ENCODE measurements at regions not wholly inside any gene's neighbourhood (a gene's known extent, or its start where the extent isn't known, plus 50 kb on each side); places are given as distances from the start of the nearest gene placed in this dataset.

- no peak for TF ChIP-seq RXRA (IDR thresholded peaks at IDR 0.05; ENCODE audit: insufficient read depth, low read depth, low read length)
- TF ChIP-seq, protein P1, sequence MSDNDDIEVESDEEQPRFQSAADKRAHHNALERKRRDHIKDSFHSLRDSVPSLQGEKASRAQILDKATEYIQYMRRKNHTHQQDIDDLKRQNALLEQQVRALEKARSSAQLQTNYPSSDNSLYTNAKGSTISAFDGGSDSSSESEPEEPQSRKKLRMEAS (IDR thresholded peaks at IDR 0.05) = no peak
- no peak for TF ChIP-seq SP1 (IDR thresholded peaks at IDR 0.05; ENCODE audit: low read depth, low read length)
- TF ChIP-seq POLR2AphosphoS5 (IDR thresholded peaks at IDR 0.05; ENCODE audit: low read depth, low read length) = no peak
- TF ChIP-seq, protein P2, sequence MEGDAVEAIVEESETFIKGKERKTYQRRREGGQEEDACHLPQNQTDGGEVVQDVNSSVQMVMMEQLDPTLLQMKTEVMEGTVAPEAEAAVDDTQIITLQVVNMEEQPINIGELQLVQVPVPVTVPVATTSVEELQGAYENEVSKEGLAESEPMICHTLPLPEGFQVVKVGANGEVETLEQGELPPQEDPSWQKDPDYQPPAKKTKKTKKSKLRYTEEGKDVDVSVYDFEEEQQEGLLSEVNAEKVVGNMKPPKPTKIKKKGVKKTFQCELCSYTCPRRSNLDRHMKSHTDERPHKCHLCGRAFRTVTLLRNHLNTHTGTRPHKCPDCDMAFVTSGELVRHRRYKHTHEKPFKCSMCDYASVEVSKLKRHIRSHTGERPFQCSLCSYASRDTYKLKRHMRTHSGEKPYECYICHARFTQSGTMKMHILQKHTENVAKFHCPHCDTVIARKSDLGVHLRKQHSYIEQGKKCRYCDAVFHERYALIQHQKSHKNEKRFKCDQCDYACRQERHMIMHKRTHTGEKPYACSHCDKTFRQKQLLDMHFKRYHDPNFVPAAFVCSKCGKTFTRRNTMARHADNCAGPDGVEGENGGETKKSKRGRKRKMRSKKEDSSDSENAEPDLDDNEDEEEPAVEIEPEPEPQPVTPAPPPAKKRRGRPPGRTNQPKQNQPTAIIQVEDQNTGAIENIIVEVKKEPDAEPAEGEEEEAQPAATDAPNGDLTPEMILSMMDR (IDR thresholded peaks at IDR 0.05; ENCODE audit: control extremely low read depth in 1 of 3, insufficient read depth in 1 of 3, low read depth in 1 of 3, low read length in 3 of 3) = no peak
Measured at GRCh38 chr12:61798778-61799177, 461.4 kb upstream of the USP15 start.
